SHP77 treated with DMSO at 0.1 percent for 48 hours (cell line): ENCODE measurements at regions not wholly inside any gene's neighbourhood (a gene's known extent, or its start where the extent isn't known, plus 50 kb on each side); places are given as distances from the start of the nearest gene placed in this dataset.
"Not testable (repeated sequence)": the region's sequence is repeated elsewhere in the genome, so short reads cannot be mapped to it uniquely, and the experiment has no call there.

Experiments used
- DNase-seq: peaks from one replicate; lab custom pipeline; 2025; lab: John Stamatoyannopoulos, UW

DNA sequence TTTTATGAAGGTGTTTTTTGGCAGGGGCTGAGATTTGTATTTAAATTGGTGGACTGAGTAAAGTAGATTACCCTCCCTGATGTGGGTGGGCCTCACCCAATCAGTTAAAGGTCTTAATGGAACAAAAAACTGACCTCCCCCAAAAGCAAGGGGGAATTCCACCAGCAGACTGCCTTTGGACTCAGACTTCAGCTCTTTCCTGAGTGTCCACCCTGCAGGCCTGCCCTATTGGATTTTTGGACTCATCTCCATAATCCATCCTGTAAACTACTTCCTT is 228.4 kb upstream of the CAND1 start:
- DNase-seq, result no peak

DNA sequence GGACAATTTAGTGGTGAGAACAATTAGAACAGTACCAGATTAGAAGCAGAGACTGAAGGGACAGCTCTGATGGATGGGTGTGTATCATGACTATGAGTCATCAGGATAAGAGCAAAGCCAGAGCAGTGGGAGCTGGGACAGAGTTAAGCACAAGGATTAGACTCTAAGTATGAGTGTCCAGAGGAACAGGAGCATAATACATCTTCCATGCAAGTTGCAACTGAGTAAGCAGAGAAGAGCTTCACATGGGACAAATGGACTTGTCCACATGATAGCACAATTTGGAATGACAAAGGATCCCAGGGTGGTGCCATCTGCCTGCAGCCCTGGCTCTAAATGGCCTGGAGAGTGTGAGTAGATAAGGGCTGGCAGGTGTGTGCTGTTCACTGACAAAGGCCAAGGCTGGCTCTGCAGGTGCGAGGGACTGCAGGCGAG is 226.4 kb upstream of the CAND1 start:
- DNase-seq, result peak; percentile 90

DNA sequence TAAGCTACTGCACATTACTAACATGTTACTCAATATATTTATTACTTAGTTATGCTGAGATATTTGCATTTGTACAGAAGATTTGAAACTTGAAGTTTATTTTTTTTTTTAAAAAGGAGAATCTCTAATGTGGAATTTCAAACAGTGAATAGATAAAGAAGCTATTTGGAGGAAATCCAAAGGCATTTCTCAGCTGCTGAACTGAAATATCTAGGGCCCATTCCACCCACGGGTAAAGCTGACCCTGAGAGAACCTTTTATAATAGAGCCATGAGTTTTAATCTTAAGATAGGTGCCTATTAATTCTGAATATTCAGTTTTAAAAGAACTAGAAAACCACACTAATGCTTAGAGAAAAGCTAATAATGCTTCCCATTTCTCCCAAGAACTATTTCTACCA is 225.4 kb upstream of the CAND1 start:
- DNase-seq, result no peak

DNA sequence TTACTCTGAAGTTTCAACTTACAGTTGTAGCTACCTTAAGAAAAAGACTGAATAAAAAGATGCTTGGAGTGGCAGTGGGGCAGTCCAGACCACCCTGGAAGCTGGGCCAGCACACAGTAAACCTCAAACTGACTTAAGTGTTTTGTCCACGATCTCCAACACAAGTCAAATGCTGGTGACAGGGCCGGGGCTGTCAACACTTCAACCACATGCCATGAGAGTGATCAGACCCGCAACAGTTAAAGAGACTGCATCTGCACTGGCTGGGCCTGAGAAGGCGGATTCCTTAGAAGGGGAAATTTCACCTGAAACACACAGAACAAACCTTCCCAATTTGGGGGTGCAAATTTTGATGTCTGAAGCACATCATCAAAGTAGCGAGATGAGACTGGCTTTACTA is 223.5 kb upstream of the CAND1 start:
- no peak for DNase-seq

DNA sequence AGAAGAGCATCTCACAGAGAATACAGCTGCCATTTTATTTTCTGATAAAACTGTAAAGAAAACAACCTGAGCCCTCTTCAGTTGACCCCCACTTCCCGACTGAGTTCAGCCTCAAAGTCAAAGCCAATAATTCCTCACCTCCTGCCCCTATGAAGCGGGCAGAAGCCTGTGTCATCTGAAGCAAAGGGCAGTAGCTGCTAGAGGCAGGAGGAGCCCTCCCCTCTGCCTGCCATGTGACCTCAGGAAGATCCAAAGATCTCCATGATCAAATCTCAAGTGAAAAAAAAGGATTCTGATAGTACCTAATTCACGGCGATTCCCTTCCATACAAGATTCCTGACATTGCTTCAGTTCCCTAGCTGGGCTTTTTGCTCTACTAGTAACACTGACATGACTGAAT is 223.1 kb upstream of the CAND1 start:
- DNase-seq, result no peak

DNA sequence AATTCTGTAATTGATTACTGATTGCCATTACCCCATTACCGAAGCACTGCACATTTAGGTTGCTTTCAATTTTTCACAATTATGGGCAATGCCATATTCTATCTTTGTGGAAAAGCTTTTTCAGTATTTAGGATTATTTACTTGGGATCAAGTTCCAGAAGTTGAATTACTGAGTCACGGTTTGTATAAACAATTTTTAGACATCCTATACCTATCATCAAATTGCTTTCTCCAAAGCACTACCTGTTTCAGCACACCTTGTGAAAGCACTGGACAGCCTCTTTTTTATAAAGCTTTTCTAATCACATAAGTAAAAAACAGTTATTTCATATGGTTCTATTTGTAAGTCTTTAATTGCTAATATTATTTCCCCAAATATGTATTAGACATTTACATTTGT is 221.5 kb upstream of the CAND1 start:
- DNase-seq, result no peak

DNA sequence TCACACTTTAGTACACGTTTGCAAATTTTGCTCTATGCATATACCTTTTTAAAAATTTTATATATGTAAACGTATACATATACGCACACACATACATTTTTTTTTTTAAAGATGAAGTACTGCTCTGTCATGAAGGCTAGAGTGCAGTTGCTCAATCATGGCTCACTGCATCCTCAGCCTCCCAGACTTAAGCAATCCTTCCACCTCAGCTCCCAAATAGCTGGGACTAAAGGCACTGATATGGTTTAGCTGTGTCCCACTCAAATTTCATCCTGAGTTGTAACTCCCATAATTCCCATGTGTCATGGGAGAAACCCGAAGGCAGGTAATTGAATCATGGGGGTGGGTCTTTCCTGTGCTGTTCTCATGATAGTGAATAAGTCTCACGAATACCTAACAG is 220.8 kb upstream of the CAND1 start:
- no peak for DNase-seq

DNA sequence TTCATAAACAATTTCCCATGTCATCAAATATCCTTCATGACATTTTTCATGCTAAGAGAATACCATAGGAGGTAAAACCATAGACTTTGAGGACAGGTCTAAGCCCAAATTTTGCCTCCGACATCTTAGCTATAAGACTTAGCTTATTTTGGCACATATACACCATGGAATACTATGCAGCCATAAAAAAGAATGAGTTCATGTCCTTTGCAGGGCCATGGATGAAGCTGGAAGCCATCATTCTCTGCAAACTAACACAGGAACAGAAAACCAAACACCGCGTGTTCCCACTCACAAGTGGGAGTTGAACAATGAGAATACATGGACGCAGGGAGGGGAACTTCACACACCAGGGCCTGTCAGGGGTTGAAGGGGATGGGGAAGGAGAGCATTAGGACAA is 220.0 kb upstream of the CAND1 start:
- not testable (repeated sequence) for DNase-seq

DNA sequence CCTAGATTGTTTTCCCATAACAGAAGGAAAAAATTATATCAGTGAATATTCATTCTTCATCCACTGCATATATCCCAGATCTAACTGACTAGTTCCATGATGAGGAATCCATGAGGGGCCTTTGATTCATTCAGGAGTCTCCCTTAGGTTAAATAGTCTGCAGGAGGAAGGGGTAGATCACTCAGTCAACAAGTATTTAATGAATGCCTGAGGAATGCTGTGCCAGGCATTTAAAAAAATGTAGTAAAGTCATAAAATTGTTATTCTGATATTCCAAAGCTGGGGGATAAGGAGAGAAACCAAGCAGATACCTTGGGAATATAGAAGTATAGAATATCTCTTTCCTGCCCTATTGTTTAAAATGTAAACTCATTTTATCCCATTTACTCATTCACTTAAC is 216.2 kb upstream of the CAND1 start:
- no peak for DNase-seq

DNA sequence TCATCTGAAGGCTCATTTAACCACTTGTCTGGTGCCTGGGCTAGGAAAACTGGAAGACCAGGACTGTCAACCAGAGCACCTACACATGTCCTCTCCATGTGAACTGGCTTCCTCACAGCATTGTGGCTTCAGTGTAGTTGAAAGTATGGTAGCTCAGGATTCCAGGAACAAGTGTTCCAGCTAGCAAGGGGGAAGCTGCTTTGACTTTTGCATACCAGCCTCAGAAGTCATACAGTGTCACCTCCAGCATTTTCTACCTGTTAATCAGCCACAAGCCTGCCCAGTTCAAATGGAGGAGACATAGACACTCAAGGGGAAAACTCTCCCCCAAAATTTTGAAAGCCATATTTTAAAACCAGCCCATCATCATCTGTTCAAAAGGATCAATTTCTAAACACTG is 212.8 kb upstream of the CAND1 start:
- DNase-seq, result no peak

DNA sequence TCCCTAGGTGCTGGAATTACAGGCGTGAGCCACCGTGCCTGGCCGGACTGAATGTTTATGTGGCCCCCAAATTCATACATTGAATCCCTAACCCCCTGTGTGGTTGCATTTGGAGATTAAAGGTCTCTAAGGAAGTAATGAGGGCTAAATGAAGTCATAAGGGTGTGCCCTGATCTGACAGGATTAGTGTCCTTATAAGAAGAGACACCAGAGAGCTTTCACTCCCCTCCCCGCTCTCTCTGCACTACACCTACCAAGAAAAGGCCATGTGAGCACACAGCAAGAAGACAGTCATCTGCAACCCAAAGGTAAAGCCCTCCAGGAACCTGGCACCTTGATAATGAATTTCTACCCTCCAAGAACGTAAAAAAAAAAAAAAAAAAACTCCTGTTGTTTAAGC is 212.1 kb upstream of the CAND1 start:
- DNase-seq, result no peak

DNA sequence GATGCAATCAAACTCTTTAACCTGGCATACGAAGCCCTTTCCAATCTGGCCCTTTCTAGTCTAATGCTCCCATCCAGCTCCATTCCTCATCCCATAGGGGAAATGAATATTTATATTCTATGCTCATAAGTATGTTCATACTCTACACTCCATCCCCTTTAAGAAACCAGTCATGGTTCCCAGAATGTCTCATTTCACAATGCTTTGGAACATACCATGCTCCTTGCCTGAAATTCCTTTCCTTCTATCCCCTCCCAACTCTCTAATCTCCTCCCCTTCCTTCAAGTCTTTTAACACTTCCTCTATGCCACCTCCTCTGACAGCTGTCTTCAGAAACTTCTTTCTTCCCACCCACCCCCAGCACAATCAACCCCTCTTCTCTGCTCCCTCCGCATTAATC is 207.0 kb upstream of the CAND1 start:
- DNase-seq, result no peak

DNA sequence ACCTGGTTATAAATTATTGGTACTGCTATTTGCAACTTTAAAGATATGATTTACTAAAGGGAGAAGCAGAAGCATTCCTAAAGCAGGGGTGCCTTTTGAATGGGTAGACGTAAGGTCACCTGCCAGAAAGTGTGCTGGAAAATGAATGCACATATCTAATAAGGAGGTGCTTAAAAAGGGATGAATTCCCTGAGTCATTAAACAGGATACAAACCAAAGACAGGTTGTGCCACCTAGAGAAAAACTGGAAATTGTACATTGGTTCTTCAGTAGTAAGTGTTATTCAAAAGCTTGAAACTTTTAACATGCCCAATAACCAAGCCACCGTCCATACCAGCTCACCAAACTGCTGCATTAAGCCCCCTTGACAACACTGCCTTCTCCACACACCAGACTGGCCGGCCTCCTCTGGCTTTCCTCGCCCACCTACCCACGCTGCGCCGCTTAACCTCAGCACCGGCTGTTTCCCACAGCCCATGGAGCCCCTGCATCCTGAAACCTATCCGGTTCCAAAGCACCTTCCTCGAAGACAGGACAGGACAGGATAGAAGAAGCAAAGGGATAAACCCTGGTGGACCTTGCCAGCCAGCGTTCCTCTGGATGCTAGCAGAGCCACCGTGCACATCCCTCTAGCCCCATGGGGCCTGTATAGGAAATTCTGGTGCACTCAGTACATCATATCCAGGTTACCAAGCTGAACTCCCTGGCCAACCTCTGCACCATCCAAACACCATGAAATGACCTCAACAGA is 201.5 kb upstream of the CAND1 start:
- DNase-seq, result no peak

DNA sequence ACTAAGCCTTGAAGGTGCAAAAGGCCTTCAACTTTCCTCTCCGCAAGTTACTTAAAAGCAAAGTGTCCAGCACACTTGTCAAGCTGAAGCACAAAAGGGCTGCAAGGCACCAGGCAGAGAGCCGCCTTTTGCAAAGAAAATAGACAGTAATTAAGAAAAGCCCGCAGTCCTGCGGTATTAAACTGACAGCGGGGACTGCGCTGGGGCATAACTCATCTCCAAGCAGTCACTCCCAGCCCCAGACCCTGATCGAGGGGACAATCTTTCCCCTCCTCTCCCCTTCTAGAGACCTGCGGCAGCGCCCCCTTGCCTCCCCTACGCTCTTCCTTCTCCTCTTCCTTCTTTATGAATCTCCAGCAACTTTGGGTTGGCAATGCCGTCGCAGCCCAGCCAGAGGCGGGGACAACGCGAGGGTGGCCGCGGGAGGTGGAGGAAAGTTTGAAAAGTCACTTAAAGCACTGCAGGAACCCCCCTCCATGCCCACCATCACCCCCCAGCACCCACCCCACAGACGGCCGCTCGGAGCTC is 200.9 kb upstream of the CAND1 start:
- DNase-seq, result no peak

DNA sequence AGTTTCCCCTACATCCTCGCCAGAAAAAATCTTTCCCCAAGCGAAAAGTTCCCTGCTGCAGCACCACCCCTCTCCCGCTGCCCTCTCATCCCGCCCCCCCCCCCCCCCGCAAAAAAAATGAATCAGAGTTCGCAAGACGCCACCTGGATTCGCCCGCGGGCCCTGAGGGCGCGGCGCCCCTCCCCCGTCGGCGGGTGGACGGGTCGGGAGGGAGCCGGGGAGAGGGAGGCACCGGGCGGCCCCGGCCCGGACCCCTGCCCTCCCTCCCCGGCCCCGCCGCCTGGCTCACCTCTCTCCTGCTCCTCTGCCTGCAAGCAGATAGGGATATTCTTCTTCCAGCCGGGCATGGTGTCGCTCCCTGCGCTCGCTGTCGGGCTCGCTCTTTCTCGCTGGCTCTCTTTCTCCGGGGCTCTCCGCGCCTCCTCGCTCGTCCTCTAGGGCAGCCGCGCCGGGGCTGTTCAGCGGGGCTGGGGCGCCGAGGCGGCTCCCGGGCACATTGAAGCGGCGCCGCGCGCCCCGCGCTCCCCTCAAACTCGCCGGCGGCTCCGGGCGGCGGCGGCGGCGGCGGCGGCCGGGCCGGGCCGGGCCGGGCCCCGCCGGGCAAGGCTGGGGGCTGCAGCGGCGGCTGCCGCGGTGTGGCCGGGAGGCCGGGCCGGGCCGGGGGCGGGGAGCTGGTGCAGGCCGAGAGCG is 200.3 kb upstream of the CAND1 start:
- no peak for DNase-seq

DNA sequence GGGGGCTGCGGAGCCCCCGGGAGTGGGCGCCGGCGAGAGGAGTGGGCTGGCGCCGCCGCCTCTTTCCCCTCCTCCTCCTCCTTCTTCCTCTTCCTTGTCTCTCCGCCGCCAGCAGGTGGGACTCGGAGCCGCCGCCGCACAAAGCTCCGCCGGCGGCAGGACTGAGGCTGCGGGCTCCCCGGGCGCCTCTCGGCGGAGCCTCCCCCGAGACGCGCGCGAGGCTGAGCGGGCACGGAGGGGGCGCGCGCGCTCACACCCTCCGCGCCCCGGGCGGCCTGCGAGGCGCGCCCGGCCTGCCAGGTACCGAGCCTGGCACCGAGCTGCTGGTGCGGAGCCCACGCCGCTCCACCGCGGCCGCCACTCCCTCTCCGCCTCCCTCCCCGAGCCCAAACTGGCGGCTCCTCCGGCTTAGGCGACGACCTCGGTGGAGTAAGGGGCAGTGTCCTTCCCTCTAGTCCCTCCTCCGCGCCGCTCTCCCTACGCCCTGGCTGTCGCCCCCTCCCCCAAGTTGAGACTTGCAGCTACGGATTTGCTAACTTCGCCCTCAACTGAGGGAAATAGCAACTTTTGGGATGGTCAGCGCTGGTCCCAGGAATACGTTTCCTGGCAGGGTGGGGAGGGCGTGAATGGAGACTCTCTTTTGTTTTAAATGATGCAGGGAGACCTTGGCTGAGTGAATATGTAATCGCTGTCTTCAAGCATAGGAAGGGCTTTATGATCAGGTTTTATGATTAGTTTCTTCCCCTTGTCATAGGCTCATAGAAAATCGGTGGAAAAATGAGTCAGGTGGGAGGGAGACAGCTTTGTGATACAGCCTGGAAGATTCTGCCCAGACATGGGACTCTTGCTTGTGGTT is 199.5 kb upstream of the CAND1 start:
- DNase-seq, result no peak

DNA sequence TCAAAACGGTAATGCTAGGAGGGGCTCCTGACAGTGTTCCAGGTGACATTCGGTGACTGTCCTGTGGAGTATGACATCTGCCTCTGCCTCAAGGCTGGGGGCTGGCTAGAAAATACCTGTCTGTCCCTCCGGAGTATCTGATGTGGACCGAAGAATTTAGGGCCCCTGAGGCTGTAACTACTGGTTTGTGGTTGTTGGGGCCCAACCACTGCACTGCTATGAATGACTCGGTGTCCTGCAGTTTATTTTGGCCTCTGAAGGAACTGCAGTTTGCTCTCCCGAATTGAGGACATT is 198.9 kb upstream of the CAND1 start:
- no peak for DNase-seq

DNA sequence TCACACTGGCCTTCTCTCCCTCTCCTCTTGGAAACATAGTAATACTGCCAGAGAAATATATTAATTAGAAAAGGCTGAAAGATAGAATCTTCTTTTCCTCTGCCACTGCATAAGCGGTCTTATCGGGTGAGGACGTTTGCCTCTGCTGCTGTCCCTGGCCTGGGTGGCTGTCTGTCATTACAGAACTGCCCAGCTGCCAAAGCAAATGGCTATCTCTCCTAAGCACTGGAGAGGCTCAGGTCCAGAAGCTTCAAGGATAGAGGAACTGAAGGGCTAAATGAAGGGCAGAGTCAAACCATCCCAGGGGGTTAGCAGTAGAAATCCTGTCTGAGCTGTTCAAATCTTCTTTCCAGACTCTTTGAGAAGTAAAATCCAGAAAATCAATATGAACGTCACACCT is 198.6 kb upstream of the CAND1 start:
- DNase-seq, result no peak

DNA sequence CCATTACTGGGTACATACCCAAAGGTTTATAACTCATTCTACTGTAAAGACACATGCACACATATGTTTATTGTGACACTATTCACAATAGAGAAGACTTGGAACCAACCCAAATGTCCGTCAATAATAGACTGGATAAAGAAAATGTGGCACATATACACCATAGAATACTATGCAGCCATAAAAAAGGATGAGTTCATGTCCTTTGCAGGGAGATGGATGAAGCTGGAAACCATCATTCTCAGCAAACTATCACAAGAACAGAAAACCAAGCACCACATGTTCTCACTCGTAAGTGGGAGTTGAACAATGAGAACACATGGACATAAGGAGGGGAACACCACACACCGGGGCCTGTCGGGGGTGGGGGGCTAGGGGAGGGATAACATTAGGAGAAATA is 196.9 kb upstream of the CAND1 start:
- not testable (repeated sequence) for DNase-seq

DNA sequence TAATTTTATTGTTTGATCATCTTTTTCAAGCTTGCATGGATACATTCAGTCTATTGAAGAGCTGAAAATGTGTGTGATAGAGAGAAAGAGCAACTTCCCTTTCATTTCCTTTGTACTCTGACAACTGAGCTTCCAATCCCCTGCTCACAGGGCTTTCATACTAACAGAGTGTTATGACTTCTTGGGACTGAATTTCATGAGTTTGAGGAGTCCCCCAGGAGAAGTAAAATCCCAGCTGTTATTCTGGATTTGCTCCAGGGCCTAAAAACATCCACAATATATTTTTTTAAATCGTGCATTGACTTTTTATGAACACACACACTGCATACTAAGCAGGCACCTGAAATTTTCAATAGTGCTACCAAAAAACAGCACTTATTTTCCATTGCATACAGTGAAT is 195.8 kb upstream of the CAND1 start:
- DNase-seq, result no peak

DNA sequence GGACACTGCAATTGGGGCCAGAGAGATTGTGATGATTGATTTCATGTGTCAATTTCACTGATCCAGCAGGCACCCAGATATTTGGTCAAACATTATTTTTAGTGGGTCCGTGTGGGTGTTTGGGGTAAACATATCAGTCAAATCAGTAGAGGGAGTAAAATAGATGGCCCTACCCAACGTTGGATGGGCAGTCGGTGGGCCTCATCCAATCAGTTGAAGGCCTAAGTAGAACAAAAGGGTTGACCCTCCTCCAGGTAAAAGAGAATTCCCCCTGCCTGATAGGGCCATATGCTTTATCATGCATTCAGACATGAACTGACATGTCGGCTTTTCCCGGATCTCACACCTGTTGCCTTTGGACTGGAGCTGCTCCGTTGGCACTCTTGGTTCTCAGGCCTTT is 195.1 kb upstream of the CAND1 start:
- DNase-seq, result no peak

DNA sequence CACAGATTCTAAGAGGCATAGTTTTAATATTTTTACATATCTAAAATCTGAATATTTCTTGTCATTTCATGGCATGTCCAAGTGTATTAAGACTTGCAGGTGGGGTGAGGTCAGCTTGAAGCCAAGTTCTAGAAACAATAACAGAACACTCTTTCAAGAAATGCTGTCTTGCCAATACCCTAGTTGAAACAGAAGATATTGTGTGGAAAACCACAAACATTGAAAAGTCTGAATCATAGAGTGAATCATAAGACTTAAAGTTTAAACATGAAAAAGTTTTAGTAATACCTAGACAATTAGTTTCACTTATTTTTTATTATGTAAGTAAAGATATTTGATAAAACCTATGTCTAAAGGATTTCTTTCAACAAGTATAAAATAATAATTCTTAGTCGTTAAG is 191.5 kb upstream of the CAND1 start:
- DNase-seq, result no peak

DNA sequence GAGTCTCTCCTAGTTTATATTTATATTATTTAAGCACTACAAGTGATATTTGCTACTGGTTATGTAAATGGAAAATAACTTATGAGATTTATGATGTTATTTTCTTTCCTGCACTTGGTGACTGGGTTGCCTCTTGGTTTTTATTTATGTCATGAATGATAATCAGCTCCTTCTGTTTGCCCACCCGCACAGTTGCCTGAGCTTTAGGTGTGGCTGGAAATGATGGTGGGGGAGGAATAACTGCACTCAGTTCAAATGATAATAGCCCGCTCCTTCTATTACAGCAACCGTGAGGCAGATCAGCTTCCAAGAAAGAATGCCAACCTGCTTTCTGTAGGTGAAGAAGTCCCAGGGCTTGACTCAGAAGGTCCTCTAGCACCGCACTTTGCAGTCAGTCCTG is 190.2 kb upstream of the CAND1 start:
- DNase-seq, result no peak
